IPS DF 19.7 (cell line): ENCODE measurements at regions not wholly inside any gene's neighbourhood (a gene's known extent, or its start where the extent isn't known, plus 50 kb on each side); places are given as distances from the start of the nearest gene placed in this dataset.
"Not testable (repeated sequence)": the region's sequence is repeated elsewhere in the genome, so short reads cannot be mapped to it uniquely, and the experiment has no call there.

Experiments
- DNase-seq: peaks from one replicate; pipeline ENCODE4 v3.0.0-alpha.2; 2013; ENCODE audit warnings: low read depth, low spot score

DNA sequence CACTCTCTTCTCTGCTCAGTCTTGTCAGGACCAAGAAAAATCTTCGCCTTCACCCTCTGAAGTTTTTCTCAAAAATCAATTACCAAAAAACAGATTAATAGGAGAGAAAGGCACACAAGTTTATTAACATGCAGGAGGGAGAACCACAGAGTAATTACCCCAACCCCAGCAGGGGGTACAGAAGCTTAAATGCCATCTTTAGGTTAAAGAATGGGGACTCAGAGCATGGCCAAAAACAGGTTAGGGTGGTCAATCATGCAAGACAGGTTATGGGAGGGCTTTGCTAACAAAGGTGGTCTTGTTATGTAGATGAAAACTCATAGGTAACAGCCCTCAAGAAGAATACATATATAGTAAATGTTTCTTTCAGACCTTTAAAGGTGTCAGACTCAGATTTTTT, 100.5 kb upstream of the BTN3A2 start:
- DNase-seq, result no peak

- no peak for DNase-seq
Observed at GRCh38 chr6:26267083-26267589, 97.9 kb upstream of the BTN3A2 start.

- peak; percentile 89 for DNase-seq
Observed at GRCh38 chr6:26268659-26269402, 96.2 kb upstream of the BTN3A2 start.

DNA sequence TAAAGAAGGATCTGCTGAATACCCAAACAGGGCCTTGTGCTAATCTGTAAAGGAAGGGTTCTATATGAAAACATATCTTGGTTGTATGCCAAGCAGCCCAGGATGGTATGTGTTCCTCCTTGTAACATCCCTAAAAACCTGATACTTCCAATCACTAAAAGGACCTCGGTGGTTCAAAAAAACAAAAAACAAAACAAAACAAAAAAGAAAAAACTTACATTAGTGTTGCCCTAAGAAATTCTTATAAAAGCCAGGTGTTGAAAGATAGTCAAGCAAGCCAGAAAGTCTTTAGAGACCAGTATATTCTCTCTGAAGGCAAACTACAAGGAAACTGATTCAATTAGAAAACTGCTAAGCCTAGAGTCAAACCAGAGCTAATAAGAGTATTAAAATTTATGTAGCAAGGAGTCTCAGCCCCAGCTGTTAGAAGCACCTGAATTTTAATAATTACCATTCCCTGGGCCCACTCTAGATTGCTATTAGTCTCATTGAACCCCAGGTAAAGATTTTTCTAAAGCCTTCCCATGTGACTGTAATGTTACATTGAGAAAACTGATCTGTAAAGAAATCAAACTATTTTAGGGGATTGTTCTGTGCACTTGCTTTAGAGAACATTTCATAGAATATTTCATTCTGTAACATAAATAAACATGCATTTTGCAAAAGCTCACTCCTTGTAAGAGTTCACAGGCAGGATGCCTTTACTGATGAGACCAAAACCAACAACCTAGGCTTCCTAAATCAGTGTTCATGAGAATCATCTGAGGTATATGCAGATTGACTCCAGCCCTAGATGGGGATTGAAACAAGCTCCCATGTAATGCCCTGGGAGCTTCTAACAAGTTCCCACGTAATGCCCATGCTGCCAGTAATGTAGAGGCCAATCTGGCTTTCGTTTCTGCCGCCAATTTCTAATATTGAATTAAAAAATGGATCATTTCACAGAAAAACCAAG, 95.2 kb upstream of the BTN3A2 start:
- DNase-seq, result no peak

- no peak for DNase-seq
Observed at GRCh38 chr6:26270486-26270861, 94.5 kb upstream of the BTN3A2 start.

DNA sequence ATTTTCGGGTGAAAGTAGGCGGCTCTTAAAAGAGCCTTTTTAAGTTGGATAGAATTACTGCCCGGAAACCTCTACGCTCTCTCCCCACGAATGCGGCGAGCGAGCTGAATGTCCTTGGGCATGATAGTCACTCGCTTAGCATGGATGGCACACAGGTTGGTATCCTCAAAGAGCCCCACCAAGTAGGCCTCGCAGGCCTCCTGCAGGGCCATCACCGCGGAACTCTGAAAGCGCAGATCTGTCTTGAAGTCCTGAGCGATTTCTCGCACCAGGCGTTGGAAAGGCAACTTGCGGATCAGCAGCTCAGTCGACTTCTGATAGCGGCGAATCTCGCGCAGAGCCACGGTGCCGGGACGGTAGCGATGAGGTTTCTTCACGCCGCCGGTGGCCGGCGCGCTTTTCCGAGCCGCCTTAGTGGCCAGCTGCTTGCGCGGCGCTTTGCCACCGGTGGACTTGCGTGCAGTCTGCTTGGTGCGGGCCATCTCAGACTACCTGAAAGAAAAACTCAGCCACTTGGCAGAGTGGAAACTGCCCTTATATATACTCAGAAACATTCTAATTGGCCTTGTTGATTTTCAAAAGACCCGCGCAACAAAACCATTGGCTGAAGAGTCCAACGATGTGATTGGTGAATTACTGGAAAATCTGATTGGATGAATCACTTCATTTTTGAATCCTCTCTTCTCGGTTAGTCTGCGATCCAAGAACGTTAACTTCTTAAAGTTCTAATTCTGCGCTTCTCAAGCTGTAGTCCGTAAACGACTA, 93.9 kb upstream of the BTN3A2 start:
- DNase-seq, result peak; percentile 91

GRCh38 chr6:26271668-26272024, 93.4 kb upstream of the BTN3A2 start:
- DNase-seq, result no peak

DNA sequence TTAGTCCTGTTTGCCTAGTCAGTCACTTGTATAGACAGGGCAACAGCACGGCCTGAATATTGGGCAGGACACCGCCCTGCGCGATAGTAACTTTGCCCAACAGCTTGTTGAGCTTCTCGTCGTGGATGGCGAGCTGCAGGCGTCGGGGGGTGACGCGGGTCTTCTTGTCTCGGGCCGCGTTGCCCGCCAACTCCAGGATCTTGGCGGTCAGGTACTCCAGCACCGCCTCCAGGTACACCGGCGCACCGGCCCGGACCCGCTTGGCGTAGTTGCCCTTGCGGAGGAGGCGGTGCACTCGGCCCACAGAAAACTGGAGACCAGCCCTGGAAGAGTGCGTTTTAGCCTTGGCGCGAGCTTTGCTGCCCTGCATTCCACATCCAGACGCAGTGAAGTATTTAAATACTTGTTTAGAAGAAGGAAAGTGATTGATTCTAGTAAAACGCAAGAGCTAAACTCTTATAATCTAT, 92.8 kb upstream of the BTN3A2 start:
- DNase-seq, result no peak

DNA sequence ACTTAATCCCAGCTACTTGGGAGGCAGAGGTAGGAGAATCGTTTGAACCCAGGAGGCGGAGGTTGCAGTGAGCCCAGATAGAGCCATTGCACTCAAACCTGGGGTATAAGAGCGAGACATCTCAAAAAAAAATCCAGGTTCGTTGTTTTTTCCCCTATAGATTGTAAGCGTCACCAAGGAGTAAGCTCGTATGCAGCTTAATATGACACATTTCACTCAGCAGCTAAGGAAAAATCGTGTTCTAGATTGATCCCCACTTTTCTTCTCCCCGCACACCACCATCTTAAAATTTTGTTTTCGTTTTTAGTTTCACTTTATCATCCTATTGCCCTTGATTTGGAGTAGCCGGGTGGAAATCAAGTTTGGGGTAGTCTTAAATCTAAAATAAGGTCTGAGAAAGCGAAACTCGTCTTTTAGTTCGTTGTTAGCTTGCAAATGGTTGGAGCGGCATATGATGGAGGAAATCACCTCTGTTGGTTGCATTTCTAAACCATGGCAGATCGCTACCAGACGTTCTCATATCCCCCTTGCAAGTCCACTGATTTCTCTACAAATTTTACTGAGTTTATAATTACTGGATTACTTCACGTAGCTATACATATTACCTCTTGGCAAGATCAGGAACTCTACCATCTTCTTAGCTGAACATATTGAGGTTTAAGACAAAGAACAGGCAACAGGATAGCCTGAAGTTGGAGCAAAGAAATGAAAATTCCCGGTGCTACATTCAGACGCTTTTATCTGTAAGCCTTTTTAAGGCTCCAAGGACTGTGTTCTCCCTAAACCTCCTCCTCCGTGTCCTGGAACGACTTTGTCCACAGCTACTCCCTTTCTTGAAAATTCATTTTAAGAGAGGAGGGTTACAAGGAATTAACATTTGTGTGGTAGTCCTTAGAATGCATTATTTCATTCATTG, 91.1 kb upstream of the BTN3A2 start:
- DNase-seq, result no peak

DNA sequence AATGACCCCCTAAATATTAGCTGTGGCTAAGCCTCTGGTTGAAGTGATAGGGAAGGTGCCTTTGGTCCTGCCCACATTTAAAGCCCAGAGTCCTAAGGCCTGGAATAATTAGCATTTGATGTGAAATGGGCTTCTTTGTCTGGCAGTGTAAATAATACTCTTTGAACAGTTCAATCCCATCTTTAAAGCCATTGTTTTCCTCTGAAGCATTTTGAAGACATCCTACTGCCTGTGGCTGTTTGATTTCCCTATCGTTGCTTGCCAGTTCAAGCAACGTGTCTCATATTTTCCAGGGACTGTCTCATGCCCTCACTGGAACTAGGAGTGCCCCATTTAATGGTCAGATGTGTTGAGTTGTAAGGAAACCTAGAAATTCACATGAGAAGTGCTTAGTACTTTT, 89.3 kb upstream of the BTN3A2 start:
- DNase-seq, result no peak

GRCh38 chr6:26276841-26277648, 88.0 kb upstream of the BTN3A2 start:
- DNase-seq, result no peak

DNA sequence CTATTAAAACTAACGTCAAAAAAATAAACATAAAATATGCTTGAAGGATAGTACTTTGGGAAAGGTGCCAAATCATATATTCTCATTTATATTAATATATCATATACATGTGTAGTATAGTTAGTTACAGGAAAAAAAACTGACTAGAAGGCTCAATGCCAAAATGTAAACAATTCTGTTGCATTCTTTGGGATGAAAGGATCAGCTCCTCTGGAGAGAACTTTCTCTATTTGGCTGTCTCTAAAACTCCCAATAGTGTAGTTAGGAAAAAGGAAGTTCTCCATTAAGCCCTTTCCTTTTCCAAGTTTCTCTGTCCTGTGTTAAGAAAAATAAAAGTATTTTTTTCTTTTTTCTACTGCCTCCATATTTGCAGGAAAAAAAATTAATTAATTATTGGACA, 86.5 kb upstream of the BTN3A2 start:
- no peak for DNase-seq

DNA sequence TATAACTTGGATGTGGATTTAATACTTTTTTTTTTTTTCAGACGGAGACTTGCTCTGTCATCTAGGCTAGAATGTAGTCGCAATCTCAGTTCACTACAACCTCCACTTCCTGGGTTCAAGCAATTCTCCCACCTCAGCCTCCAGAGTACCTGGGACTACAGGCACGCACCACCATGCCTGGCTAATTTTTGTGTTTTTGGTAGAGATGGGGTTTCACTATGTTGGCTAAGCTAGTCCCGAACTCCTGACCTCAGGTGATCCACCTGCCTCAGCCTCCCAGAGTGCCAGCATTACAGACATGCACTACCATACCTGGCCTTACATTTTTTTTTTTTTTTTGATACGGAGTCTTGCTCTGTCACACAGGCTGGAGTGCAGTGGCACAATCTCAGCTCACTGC, 85.6 kb upstream of the BTN3A2 start:
- DNase-seq, result not testable (repeated sequence)

DNA sequence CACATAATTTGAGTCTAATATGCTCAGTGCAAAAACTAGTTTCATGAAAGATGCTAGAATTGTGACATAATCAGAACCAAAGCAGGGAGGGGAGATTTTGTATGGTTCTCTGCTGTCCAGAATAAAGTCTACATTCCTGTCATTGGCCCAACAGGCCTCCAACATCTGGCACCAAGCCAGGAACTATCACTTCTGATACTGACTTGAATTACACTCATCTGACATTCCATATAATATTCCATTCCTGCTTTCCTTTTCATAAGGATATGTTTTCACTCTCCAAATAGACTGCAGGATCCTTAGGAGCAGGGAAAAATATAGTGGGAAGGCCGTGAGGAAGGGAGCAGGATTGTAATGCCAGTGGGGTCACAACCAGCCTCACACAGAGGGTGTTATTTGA, 84.6 kb upstream of the BTN3A2 start:
- no peak for DNase-seq

DNA sequence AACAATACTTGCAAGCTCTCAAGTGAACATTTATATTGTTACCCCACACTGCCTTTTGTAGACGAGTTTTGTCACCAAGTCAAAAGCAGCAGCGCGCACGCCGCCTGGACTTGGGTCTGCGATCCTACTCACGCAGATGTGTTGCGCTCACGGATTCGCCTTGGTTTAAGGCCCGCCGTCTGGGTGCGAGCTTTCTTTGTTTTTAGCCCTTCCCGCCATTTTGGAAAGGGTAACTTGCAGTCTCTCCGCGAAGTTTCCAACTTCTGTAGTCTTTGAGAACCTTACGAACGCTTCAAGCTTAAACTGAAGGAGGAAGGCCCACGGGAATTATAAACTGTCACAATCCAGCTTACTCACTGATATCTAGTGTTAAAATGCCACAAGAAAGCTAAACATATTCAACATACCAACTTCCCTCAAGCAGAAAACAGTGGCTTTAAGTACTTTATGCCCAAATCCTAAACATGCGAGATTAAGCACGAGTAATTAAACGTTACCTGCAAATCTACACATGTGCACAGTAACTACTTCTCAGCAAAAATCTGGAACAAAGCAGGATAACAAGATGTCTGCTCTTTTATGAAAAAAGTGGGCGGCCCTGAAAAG, 80.4 kb upstream of the BTN3A2 start:
- no peak for DNase-seq

DNA sequence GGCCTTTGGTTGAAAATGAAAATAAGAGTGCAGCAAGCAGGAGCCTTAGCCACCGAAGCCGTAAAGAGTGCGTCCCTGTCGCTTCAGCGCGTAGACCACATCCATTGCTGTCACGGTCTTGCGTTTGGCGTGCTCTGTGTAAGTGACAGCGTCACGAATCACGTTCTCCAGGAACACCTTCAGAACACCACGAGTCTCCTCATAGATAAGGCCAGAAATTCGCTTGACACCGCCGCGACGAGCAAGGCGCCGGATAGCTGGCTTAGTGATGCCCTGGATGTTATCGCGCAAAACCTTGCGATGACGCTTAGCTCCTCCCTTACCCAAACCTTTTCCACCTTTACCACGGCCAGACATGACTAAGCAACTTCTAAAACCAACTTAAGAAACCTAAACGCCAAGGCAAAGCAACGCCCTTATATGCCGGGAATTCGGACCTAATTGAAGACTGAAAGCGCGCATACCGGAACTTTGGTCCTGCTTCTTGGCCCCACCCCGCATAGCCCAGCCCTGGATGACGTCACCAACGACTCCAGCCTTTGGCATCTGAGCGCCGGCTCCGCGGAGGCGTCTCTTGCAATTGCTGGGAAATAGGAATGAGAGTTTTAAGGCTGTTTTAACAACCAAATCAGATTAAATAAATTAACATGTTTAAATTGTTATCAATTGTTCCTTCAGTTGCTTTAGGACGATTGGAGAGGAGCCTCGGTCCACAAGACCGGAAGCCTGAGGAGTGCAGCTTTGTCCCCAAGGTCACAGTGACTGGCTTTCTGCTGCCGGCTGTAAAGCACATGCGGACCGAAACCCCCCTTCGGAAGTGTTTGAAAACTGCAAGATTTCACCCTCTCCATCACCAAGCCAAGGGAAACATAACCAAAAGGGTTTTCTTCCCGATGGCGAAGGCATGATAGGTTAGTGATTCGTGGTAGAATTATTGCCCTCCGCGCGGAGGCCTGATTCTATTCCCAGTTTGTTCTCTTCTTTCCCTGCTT, 79.6 kb upstream of the BTN3A2 start:
- DNase-seq, result peak; percentile 99

- no peak for DNase-seq
Observed at GRCh38 chr6:26286168-26286877, 78.7 kb upstream of the BTN3A2 start.

DNA sequence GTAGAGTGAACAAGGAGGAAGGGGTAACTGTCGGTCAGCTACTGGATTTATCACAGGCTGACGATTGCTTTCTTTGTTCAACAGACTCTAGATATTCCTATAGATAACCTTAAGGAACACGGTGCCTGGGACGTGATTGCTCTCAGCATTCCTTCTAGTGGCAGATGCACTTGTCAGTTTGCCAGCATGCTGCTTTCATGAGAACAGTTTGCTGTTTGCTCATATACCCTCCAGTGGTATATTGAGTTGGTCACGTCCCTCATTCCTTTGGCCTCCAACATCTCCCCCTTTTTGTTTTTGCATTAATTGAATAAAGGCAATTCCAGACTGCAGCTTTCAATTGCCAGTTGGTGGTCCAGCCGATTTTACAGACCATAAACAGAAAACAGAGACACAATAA, 76.8 kb upstream of the BTN3A2 start:
- DNase-seq, result no peak
